ENCODE measurements at regions not wholly inside any gene's neighbourhood (a gene's known extent, or its start where the extent isn't known, plus 50 kb on each side); places are given as distances from the start of the nearest gene placed in this dataset.

DNA sequence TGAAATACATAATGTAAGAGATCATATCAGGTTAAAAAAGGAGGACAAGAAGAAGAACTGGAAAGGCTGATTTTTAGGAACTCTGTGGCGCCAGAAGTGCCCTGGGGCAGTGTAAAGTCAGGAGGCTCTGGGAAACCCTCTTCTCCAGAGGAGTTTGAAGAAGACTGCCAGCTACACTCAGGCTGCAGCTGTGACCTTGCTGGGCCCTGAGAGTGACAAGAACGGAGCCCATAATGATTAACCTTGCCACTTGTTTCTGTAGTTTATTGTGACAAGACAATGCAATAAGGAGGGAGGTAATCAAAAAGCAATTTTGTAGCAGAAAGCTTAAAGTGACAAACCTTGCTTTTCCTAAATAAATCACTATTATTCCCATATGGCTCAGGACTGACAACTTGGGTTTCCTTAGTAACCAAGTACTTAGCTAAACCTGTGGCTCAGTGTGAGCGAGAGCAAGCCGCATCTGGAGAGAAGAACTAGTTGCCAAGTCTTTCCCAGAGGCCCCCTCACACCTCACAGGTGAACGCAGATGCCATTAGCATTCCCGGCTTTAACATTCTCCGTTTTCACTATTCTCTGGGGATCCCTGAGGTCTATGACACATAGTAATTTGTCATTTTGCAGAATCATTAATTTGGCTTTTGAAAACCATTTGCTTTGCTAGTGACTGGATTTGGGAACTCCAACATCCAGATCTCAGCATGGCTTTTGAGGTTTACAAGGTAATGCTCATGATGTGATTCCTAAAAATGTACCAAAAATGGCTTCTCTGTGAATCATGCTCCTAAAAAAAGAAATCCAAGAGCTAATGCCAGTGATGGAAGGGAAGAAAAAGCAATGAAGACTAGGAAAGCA is 115.9 kb downstream of the OMA1 start:
- DNase-seq = no peak

DNA sequence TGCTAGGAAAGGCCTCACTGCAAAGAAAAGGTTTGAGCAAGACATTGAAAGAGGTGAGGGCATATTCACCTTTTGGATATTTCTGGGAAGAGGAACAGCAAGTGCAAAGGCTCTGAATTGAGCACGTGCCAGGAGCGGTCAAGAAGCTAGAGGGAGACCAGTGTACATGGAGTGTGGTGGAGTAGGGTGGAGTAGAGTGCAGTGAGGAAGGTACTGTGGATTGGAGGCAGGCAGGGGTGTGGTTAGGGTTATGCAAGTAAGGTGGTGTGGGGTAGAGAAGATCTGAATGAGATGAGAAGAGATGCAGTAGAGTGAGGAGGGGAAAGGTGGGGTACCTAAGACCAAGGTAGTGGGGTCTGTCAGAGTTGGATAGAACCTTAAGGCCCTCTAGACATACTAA is 119.6 kb downstream of the OMA1 start:
- DNase-seq = no peak

DNA sequence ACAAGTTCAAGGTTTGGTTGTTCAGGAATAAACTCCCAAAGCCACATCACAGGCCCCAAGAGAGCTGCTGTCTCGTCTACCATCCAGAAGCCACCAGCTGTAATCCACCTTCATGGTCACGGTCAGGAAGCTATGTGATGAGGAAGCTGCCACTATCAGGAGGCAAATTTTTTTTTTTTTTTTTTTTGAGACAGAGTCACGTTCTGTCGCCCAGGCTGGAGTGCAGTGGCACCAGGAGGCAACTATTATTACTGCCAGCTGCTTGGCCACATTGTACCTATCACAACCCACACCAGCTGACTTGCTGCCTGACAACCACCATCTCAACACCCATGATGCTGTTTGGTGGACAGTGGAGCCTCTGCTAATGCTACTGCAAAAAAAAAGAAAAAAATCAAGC is 124.1 kb downstream of the OMA1 start:
- DNase-seq = no peak

DNA sequence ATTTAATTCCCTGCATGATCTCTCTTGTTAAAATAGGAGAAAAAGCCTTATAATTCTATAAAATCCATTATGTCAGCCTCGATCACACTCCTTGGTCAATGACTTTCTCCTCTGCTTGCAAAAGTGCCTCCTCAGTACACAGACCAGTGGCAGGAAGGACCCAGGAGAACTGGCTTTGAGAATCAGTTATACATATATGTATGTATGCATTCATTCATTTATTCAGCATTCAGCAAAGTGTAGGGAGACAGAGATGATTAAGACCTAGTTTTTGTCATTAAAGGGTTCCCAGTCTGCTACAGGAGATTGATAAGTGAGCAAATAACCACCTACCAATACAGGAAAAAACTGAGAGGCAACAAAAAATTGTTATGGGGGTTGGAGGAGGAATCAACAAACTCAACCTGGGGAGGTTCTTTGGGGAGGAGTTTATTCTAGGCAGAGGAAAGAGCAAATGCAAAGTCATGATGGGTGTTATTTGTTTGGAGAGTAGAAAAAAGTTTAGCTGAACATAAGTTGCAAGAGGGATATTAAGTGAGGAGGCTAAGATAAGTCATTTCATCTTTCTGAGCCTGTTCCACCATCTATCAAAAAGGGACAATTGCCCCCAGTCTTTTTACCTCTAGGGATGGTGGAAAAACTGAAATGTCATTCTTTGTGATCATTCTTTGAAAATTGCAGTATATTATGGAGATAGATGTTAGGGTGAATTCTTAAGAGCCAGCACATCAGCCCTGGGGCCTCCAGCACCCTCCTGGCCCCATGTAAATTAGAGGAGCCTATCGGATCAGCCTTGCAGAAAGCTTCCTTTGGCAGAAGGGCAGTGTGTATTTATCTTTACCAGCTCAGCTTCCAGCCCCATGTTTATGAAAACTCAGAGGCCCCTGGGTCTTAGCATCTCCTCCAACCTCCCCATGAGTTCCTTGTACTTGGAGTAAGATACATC is 128.0 kb downstream of the OMA1 start:
- DNase-seq = no peak

DNA sequence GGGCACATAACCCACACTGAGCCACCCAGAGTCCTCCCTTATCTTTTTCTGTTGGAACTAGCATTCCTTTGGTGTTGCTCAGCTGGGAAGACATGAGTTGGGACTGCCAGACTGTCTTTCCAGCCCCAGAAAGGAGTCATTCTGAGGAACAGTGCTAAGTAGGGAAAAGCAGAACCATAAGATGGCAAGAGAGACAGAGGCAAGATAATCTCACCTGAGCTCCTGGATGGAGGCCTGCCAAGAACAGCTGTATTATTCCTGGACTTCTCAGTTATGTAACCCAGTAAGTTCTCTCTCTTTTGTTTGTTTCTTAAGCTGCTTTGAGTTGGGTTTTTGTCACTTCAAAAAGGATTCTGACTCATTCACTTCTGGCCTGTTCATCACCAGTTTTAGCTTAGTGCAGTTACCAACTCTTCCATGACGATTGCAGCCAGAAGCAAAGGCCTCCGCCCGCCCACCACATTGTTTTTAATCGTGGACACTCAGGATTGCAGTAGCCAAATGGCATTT is 134.4 kb downstream of the OMA1 start:
- DNase-seq = no peak

DNA sequence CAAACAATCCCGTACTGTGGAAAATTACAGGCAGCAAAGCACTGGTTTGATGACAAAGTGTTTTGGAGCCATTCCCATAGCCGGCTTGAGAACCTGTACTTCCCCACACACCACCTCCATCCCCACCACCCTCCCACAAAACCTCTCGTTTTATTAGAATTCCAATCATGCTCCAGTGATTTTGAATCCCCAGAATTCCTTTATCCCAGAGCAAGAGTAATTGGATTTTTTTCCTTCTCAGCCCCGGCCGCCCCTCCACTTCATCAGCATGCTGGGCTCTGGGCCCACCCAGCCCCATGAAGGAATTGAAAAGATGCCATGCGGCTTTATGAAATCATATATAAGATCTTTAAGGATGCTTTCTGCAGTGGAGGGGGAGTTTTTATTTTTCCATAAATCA is 136.6 kb downstream of the OMA1 start:
- no peak for DNase-seq

DNA sequence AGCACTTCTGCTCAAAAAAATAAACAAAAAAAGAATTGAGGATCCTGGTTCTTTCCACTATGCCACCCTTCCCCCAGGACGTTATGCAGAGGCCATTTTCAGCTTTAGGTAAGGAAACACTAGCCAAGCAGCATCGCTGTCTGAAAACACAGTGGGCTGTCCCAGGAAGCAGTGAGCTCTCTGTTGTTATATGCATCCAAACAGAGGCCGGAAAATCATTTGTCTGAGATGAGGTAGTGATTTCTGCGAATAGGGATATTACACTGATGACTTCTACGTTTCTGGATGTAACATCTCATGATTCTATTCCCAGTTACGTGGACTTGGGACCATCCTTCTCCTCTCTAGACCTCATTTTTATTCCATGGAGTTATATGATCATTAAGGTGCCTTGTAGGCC is 137.2 kb downstream of the OMA1 start:
- DNase-seq = no peak

DNA sequence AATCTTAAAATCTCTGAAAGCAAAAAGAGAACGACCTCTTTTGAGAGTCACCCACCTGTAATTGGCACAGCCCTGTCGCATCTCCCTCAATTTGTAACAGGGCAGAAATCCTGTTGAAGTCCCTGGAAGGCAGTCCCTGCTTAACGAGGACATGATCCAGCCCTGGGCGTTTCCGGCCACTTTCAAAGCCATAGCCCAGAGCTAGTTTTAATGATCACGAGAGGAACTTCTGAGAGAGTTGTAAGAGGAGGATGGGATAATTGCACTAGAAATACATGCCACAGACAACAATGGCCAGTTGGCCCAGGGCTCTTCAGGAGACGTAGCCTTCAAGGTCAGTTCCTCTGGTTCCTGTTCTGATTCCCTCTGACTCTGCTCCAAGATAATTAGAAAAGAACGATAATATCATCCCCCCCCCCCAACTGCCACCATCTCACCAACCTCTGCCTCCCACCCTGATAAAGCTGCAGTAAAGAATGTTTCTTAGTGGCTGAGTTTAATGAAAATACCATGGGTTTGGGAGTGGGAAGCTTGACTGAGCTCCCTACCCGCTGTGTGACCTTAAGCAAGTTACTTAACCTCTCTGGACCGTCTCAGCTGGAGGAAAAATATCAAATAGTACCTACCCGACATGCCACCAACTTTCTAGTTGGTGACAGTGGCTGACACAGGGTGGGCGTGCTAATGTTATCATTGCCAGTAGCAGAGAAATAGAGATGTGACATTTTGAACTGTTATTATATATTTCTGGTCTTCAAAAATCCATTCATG is 140.0 kb downstream of the OMA1 start:
- DNase-seq = no peak

DNA sequence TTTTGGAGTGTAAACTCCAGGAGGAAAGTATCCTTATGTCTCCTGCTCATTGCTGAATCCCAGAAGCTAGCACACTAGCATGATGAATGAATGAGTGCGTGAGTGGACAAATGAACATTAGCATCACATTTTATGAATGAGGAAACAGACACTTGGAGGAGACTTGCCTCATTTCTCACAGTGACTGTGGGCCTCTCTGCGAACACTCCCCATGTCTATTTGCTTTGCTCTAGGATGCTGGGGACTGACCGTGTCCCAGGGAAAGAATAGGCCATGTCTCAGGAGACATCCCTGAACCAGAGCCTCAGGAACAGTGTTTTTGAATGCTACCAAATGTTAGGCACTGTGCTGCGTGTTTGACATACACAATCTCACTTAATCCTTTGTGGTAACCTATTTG is 140.9 kb downstream of the OMA1 start:
- no peak for DNase-seq

DNA sequence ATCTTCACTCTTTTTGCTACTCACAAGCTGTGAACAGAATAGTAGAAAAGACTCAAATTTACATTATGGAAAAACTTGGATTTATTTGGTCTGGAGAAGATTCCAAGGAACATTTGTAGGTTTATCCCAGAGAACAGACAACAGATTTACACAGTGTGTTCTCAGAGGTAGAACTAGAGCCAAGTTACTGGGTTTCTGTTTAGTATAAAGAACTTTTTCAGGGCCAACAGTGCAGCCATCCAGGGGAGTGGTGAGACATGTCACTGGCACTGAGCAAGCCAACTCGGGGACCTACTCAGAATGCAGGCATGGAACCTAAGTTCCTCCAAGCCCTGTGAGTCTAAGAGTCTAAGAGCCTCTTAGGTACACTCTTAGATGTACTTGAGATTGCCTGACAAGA is 142.6 kb downstream of the OMA1 start:
- no peak for DNase-seq

DNA sequence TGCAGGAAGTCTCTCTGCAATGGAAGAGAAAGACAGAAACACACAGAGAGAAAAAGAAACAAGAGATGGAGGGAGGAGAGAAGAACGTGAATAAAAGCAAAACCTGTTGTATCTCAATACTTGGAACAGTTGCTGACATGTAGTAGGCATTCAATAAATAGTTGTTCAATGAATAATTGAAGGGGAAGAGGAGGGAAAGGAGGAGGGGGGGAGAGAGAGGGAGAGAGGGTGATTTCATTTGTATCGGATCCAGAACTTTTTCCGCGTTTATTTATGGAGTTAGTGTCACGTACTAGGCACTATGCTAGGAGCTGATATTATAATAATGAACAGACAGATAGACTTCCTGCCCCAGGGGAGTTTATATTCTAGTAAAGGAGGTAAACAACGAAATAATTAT is 144.1 kb downstream of the OMA1 start:
- no peak for DNase-seq

DNA sequence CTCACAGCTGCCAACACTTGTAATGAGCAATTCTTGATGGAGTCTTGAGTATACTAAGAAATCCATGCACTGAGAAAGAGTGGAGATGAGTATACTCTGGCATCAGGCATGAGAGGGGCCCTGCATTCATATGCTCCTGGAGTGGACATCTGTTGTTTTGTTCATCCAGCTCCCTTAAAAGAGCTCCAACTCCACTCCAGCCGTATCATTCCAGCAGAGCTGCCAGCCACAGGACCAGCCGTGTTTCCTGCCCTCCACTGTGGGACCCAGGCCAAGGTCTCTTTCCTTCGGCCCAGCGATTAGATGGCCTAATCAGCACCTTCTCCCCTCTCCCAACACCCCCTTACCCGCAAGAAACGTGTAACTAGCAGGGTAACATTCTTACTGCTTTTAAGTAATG is 144.5 kb downstream of the OMA1 start:
- DNase-seq = no peak

DNA sequence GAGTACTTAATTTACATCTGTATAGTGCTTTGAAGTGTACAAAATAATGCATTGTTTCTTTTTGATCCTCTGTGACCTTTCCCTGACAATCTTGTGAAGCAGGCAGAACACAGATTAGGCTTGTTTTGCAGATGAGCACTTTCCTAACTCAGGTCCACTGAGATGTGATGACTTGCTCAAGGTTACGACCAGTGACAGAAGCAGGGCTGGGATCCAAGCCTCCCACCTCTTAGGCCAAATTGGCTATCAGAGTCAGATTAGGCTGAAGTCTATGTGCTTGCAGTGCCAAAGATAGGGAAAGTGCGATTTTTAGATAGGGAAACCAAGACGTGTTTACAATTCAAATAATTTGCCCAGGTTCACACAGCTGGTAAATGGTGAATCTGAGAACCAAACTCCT is 147.3 kb downstream of the OMA1 start:
- DNase-seq = no peak

DNA sequence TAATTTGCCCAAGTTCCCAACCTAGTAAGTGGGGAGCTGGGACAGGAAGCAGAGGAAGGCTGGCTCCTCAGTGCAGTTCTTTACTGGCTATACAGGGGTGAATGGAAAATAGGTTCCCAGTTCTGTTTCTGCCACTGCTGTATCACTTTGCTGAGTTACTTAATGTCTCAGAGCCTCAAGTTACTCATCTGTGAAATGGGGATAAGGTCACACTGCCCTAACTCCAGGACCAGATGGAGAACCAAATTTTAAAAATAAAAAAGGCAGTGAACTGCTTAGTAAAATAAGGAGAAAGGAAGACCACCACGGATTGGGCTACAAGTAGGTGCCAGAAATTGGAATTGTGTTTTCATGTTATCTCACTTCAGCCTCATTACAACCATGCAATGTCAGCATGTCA is 147.8 kb downstream of the OMA1 start:
- DNase-seq = no peak

DNA sequence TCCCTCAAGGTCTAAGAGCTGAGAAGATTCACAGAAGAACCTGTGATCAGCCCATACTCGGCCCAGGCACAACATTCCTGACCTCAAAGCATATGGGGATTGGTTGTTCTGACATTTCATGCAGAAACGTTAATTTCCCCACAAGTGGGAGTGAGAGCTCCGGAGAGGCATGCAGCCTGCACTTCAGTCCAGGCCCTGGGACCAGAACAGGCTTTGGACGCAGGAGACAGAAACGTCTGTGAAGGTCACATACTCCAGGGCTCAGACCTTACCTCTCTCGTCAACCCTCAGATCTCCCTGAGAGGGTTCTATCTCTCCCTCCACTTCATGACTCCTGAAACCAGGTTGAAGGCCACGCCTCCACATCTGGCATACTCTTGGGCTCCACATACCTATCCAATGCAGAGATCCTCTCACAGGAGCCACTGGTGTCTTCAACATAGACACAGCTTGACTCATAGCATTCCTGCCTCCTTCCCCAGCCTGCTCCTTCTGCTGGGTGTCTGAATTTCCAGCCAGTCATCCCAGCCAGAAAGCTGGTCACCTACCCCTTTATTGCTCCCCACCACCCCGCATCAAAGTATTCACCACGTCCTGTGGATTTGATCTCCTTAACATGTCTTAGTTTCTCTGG is 149.2 kb downstream of the OMA1 start:
- no peak for DNase-seq

DNA sequence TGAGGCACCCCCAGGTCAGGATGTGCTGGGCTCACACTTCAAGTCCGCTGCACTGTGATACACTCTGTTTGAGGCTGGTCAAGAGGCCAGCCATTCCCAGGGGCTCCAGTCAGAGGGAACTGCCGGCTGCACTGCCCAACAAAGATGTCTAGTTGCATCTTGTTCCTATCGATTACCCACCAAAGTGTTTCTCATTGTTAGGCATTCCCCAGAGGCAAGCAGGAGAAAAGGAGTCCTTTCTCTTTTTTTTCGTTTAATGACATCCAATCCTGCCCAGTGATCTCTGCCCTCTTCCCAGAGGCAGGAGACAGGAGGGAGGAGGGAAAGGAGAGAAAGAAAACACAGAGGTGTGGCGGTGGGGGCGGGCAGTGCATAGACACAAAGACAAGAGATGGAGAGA is 150.4 kb downstream of the OMA1 start:
- no peak for DNase-seq

DNA sequence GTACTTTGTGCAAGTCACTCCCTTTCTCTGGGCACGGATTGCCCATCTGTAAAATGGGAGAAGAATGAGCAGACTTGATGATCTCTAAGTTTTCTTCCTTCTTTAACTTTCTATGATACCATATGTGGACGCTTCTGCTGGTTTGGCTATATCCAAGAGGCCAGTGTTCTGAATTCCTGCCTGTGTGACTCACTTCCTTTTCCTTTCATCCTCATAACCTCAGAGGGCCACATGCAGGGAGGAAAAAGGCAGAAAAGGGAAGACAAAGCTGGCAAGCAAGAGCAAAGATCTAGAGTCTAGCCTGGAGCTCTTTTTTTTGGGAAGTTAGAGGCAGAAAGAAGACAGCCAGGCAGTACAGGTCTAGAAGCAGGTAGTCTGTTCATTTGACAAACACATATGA is 151.2 kb downstream of the OMA1 start:
- no peak for DNase-seq

DNA sequence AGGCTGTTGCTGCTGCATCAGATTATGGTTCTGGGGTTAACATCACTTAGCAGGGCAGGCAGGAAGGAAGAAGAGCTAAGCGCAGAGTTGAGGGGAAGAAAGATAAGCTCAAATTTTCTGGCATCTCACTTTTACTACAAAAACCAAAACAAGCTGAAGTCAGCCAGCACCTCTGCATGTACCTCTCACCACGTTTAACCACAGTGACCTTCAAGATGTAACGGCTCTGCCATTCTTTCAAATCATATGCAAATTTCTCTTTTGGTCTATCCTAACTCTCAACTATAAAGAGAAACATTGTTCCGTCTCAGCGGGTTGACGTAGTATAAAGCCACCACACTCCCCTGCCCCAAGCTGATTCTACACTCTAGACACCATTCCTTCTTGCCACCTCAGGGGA is 154.4 kb downstream of the OMA1 start:
- DNase-seq = no peak

DNA sequence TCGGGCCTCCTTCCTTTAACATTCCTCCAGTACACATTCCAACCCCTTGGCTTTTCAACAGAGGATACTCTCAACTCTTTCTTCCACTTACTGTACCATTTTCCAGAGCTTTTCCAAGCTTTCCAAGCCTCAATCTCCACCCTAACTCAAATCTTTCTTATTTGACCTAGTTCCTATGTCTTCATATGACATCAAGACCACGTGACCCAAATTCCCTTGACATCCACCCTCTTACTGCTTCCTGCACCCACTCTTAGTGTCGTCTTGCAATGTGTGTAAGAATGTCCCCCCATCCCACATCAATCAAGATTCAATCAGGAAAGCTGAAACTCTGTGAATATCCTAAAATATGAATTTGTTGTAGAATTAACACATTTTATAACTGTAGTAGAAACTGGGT is 155.0 kb downstream of the OMA1 start:
- DNase-seq = no peak

DNA sequence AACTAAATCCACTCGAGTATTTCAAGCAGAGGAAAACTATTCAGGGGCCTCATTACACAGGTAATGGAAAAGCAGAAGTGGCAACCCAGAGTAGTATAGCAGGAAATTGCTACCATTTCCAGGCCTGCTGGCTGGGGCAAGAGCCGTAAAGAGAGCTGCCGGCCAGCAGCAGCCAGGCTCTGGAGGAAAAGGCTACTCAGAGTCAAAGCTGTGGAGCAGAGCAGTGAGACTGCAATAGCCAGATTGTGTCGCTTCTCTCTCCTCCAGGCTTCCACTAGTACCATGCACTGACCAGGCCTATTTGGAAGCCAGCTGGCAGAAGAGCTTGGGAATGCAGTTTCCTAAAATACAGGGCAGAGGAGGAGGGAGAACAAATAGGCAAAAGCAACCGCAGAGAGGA is 155.5 kb downstream of the OMA1 start:
- no peak for DNase-seq

DNA sequence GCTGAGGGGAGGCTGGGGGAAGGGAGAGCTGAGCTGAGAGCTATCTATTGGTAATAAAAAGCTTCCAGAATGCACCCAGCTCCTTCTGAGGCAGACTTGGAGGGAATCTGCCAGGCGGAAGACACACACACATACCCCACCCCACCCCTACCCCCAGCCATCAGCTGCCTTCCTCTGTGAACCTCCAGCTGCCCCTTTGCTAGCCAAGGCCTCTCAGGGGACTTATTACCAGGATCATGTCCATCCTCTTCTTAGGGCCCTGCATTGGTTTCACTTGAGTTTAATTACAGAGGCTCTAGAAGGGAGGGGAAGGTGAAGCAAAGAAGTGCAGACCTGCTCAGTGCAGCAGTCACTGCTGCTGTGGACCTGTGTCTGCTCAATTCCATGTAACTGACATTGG is 156.4 kb downstream of the OMA1 start:
- DNase-seq = no peak

DNA sequence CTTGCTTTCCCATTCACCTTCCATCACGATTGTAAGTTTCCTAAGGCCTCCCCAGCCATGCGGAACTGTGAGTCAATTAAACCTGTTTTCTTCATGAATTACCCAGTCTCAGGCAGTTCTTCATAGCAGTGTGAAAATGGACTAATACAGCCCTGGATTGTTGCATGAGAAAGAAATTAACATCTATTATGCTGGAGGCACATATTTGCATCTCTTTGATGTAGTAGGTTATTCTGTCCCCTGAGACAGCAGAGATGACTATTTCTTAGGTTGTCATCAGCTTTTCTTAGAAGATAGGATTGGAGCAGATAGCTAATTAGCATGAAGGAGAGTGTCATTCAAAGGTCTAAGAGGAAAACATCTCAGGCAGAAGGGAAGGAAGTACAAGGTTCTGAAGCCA is 166.2 kb downstream of the OMA1 start:
- no peak for DNase-seq

DNA sequence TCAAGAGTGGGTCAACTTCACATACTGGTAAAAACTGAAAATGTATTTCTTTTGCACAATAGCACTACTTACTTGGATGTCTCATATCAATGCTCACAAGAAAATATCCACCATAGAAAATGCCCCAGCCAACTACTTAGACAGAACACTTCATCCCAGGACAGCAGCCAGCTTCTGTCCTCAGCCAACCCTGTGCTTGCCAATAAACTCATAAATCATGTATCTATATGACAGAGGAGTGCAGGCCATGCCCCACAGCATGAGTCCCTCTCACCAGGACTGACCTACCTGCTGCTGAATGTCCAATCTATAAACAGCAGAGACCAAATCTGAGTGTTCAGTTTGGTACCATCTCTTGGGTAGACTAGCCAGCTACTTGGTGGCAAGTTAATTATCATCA is 179.3 kb downstream of the OMA1 start:
- DNase-seq = no peak
